ENCODE measurements at regions not wholly inside any gene's neighbourhood (a gene's known extent, or its start where the extent isn't known, plus 50 kb on each side); places are given as distances from the start of the nearest gene placed in this dataset.

DNA sequence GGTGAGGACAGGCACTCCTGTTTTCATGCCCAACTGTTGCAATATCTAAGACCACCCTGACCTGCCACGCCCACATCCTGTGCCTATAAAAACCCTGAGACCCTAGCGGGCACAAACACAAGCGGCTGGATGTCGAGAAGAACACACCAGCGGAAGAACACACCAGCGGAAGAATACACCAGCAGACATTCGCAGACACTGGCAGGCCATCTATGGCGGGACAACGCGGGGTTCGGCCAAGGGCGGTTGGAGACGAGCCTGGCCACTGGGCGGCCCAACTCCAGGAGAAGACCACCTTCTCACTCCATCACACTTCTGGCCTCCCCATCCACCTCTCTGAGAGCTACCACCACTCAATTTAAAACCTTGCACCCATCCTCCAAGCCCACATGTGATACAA lies 361.4 kb downstream of the FAT4 start:
- Histone ChIP-seq H3K79me2 (ENCODE audit: insufficient read depth, low read length) (no peaks in the 10 kb centered on the region), H2AFZ (ENCODE audit: low read depth, low read length) (no peak overlapping the region), H4K20me1 (ENCODE audit: insufficient read depth, low read length) (no peaks in the 10 kb centered on the region), H3K27me3 (ENCODE audit: insufficient read depth, low read length, poor library complexity) (no peaks in the 10 kb centered on the region), H3K9ac (ENCODE audit: low read depth, low read length) (no peak overlapping the region), H3K4me1 (ENCODE audit: insufficient read depth, low read length) (no peaks in the 10 kb centered on the region), H3K4me2 (ENCODE audit: insufficient read depth, low read length) (no peak overlapping the region), H3K36me3 (ENCODE audit: insufficient read depth, low read length) (no peaks in the 10 kb centered on the region), H3K4me3 (ENCODE audit: low read depth in 1 of 2, low read length in 2 of 2) (no peak overlapping the region), H3K27ac (ENCODE audit: low read length) (no peak overlapping the region), H3K9me3 (ENCODE audit: insufficient read depth, low read length, severe bottlenecking) (no peaks in the 10 kb centered on the region)
- TF ChIP-seq EZH2 (IDR thresholded peaks at IDR 0.05; ENCODE audit: borderline replicate concordance, low read depth, low read length, severe bottlenecking), result no peak
- no peak for TF ChIP-seq CTCF (IDR thresholded peaks at IDR 0.05; ENCODE audit: borderline replicate concordance, extremely low read depth, low read length, poor library complexity, severe bottlenecking)
- no peak for DNase-seq
- ATAC-seq (ENCODE audit: insufficient read depth, low read depth), result no peak

GRCh38 chr4:125676583-125676982 lies 361.8 kb downstream of the FAT4 start:
- DNase-seq (no peak), ATAC-seq (ENCODE audit: insufficient read depth, low read depth) (no peak)
- no peaks in the 10 kb centered on the region for H3K4me1 ChIP-seq (ENCODE audit: insufficient read depth, low read length)
- no peak overlapping the region for H3K27ac ChIP-seq (ENCODE audit: low read length)
- H3K4me2 ChIP-seq (ENCODE audit: insufficient read depth, low read length), result no peak overlapping the region
- no peaks in the 10 kb centered on the region for H3K36me3 ChIP-seq (ENCODE audit: insufficient read depth, low read length)
- no peaks in the 10 kb centered on the region for H3K79me2 ChIP-seq (ENCODE audit: insufficient read depth, low read length)
- TF ChIP-seq EZH2 (IDR thresholded peaks at IDR 0.05; ENCODE audit: borderline replicate concordance, low read depth, low read length, severe bottlenecking), result no peak
- H3K27me3 ChIP-seq (ENCODE audit: insufficient read depth, low read length, poor library complexity), result no peaks in the 10 kb centered on the region
- no peak overlapping the region for H3K9ac ChIP-seq (ENCODE audit: low read depth, low read length)
- H3K4me3 ChIP-seq (ENCODE audit: low read depth in 1 of 2, low read length in 2 of 2), result no peak overlapping the region
- no peaks in the 10 kb centered on the region for H4K20me1 ChIP-seq (ENCODE audit: insufficient read depth, low read length)
- H3K9me3 ChIP-seq (ENCODE audit: insufficient read depth, low read length, severe bottlenecking), result no peaks in the 10 kb centered on the region
- H2AFZ ChIP-seq (ENCODE audit: low read depth, low read length), result no peak overlapping the region

- Histone ChIP-seq H3K9me3 (ENCODE audit: insufficient read depth, low read length, severe bottlenecking) (no peaks in the 10 kb centered on the region), H2AFZ (ENCODE audit: low read depth, low read length) (no peak overlapping the region), H3K4me1 (ENCODE audit: insufficient read depth, low read length) (no peaks in the 10 kb centered on the region), H3K9ac (ENCODE audit: low read depth, low read length) (no peak overlapping the region), H4K20me1 (ENCODE audit: insufficient read depth, low read length) (no peaks in the 10 kb centered on the region), H3K4me3 (ENCODE audit: low read depth in 1 of 2, low read length in 2 of 2) (no peak overlapping the region), H3K27me3 (ENCODE audit: insufficient read depth, low read length, poor library complexity) (no peaks in the 10 kb centered on the region), H3K36me3 (ENCODE audit: insufficient read depth, low read length) (no peaks in the 10 kb centered on the region), H3K27ac (ENCODE audit: low read length) (no peak overlapping the region), H3K4me2 (ENCODE audit: insufficient read depth, low read length) (no peak overlapping the region), H3K79me2 (ENCODE audit: insufficient read depth, low read length) (no peaks in the 10 kb centered on the region)
- no peak for ATAC-seq (ENCODE audit: insufficient read depth, low read depth)
- TF ChIP-seq EZH2 (IDR thresholded peaks at IDR 0.05; ENCODE audit: borderline replicate concordance, low read depth, low read length, severe bottlenecking) (no peak), CTCF (IDR thresholded peaks at IDR 0.05; ENCODE audit: borderline replicate concordance, extremely low read depth, low read length, poor library complexity, severe bottlenecking) (no peak)
- DNase-seq, result no peak
These were observed 363.0 kb downstream of the FAT4 start for GRCh38 chr4:125677665-125678307.

DNA sequence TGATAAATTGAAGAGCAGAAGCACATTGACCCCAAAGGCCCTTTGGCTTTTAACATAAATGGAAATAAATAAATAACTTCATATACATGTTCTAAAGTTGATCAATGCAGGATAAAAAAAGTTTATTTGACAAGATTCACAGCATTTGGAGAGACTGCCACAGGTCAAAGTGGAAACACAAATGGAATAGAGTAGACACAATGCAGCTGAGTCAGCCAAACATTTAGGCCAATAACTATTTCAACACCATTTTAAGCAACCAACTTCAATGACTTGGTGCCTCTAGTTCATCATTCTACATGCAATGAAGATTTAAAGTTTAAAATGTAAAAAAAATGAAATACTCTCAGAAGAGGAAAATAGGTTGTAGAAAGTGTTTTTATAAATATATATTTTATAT lies 365.2 kb downstream of the FAT4 start:
- Histone ChIP-seq H3K4me3 (ENCODE audit: low read depth in 1 of 2, low read length in 2 of 2) (no peak overlapping the region), H3K79me2 (ENCODE audit: insufficient read depth, low read length) (no peaks in the 10 kb centered on the region), H3K27me3 (ENCODE audit: insufficient read depth, low read length, poor library complexity) (no peaks in the 10 kb centered on the region), H3K9me3 (ENCODE audit: insufficient read depth, low read length, severe bottlenecking) (no peaks in the 10 kb centered on the region), H2AFZ (ENCODE audit: low read depth, low read length) (no peak overlapping the region), H3K4me2 (ENCODE audit: insufficient read depth, low read length) (no peak overlapping the region), H3K27ac (ENCODE audit: low read length) (no peak overlapping the region), H3K4me1 (ENCODE audit: insufficient read depth, low read length) (no peaks in the 10 kb centered on the region), H3K36me3 (ENCODE audit: insufficient read depth, low read length) (no peaks in the 10 kb centered on the region), H4K20me1 (ENCODE audit: insufficient read depth, low read length) (no peaks in the 10 kb centered on the region), H3K9ac (ENCODE audit: low read depth, low read length) (no peak overlapping the region)
- DNase-seq (no peak), ATAC-seq (ENCODE audit: insufficient read depth, low read depth) (no peak)
- no peak for TF ChIP-seq CTCF (IDR thresholded peaks at IDR 0.05; ENCODE audit: borderline replicate concordance, extremely low read depth, low read length, poor library complexity, severe bottlenecking)
